Ectodermal cell (in vitro differentiated cells): ENCODE measurements at regions not wholly inside any gene's neighbourhood (a gene's known extent, or its start where the extent isn't known, plus 50 kb on each side); places are given as distances from the start of the nearest gene placed in this dataset.
"Not testable (repeated sequence)": the region's sequence is repeated elsewhere in the genome, so short reads cannot be mapped to it uniquely, and the experiment has no call there.

ENCODE experiments used
- H3K27ac ChIP-seq: 2 replicates; pipeline ENCODE4 v1.7.0; 2013; ENCODE audit warnings: mild to moderate bottlenecking, low read depth, low read length; ENCODE audit not compliant: insufficient read depth, poor library complexity, severe bottlenecking
- H3K27me3 ChIP-seq: 2 replicates; pipeline ENCODE4 v1.7.0; 2013; ENCODE audit warnings: mild to moderate bottlenecking, low read length; ENCODE audit not compliant: insufficient read depth, control insufficient read depth, poor library complexity, severe bottlenecking
- H3K36me3 ChIP-seq: one replicate; pipeline ENCODE4 v1.7.0; 2013; ENCODE audit warnings: low read length; ENCODE audit not compliant: control insufficient read depth, insufficient read depth
- H3K4me1 ChIP-seq: one replicate; pipeline ENCODE4 v1.7.0; 2013; ENCODE audit warnings: low read length; ENCODE audit not compliant: control insufficient read depth, insufficient read depth
- H3K4me3 ChIP-seq: 2 replicates; pipeline ENCODE4 v1.7.0; 2013; ENCODE audit warnings: low read depth, low read length, control low read depth; ENCODE audit not compliant: insufficient read depth
- H3K9me3 ChIP-seq: 2 replicates; pipeline ENCODE4 v1.7.0; 2013; ENCODE audit warnings: mild to moderate bottlenecking, low read length, moderate library complexity; ENCODE audit not compliant: control insufficient read depth
- WGBS, 2 experiments: methylation state at CpG; one replicate each; pipeline ENCODE4 v1.1.7; 2013; ENCODE audit warnings: missing lambda C conversion rate in 2 of 2; 5-methylcytosine and 5-hydroxymethylcytosine counted together

- H3K36me3 ChIP-seq, result no peaks in the 10 kb centered on the region
- no peaks in the 10 kb centered on the region for H3K4me1 ChIP-seq
- WGBS, 2 experiments, result 85 to 100% methylated on average over 1 of the region's 1 CpG
- H3K4me3 ChIP-seq, result no peak overlapping the region
- no peaks in the 10 kb centered on the region for H3K9me3 ChIP-seq
- H3K27me3 ChIP-seq, result no peaks in the 10 kb centered on the region
- no peak overlapping the region for H3K27ac ChIP-seq
These were observed 297.4 kb upstream of the DKK2 start for GRCh38 chr4:107333518-107333917.

DNA sequence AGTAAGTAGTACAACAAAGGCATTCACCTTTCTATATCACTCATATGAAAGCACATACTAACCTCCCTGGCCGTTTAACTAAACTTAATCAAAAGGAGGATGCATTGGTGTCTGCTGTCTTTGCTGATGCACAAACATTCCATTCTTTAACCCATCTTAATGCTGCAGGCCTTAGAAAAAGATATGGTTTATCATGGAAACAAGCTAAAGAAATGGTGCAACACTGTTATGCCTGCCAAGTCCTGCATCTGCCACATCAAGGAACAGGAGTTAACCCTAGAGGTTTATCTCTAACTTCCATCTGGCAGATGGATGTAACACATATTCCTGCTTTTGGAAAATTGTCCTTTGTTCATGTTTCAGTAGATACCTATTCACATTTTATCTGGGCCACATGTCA is 296.5 kb upstream of the DKK2 start:
- not testable (repeated sequence) for H3K27me3 ChIP-seq, H3K4me3 ChIP-seq, H3K36me3 ChIP-seq, H3K4me1 ChIP-seq, H3K27ac ChIP-seq, H3K9me3 ChIP-seq
- WGBS, 2 experiments, result 100% methylated on average over 1 of the region's 1 CpG

DNA sequence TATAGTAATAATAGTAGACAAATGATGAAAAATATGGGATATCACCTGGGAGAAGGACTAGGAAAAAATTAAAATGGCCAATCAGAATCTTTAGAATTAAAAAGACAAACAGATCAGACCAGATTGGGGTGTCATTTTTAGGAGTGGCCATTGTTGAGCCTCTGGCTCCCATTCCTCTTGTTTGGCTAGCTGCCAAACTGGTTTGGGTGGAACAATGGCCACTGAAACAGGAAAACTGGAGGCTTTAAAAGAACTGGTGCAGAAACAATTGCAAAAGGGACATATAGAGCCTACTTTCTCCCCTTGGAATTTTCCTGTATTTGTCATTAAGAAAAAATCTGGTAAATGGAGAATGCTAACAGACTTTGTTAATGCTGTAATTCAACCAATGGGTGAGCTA is 294.8 kb upstream of the DKK2 start:
- no peak overlapping the region for H3K27ac ChIP-seq
- no peak overlapping the region for H3K4me3 ChIP-seq
- no peaks in the 10 kb centered on the region for H3K4me1 ChIP-seq
- peaks cover 4% of the 10 kb centered on the region for H3K9me3 ChIP-seq
- no peaks in the 10 kb centered on the region for H3K36me3 ChIP-seq
- H3K27me3 ChIP-seq, result no peaks in the 10 kb centered on the region

DNA sequence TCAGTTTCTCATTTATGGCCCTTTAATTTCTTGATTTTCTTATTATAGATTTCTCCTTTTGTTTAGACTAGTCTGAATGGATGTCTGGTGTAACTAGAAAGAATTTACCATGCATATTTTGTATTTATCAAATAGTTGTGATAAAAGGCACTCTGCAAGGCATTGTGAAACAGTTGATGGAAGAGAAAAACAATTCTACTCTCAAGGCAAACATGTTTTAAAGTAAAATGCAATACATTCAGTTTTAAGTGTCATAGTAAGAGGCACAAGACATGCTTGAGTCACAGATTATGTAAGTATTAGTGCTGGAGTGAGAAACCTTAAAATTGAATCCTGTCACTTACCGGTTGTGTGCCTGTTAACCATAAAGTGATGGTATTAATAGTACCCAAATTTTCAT is 283.3 kb upstream of the DKK2 start:
- Histone ChIP-seq H3K36me3 (no peaks in the 10 kb centered on the region), H3K4me1 (no peaks in the 10 kb centered on the region), H3K27ac (no peak overlapping the region), H3K27me3 (no peaks in the 10 kb centered on the region), H3K9me3 (no peaks in the 10 kb centered on the region), H3K4me3 (no peak overlapping the region)
- 100% methylated on average over 1 of the region's 1 CpG; no CpG with 5 or more reads in 1 of the 2 experiments for WGBS, 2 experiments

- no peak overlapping the region for H3K27ac ChIP-seq
- H3K9me3 ChIP-seq, result no peaks in the 10 kb centered on the region
- H3K36me3 ChIP-seq, result no peaks in the 10 kb centered on the region
- no peak overlapping the region for H3K4me3 ChIP-seq
- H3K4me1 ChIP-seq, result no peaks in the 10 kb centered on the region
- 67 to 92% methylated on average over 1 of the region's 1 CpG for WGBS, 2 experiments
- no peaks in the 10 kb centered on the region for H3K27me3 ChIP-seq
These were observed 282.0 kb upstream of the DKK2 start for GRCh38 chr4:107318078-107318477.

GRCh38 chr4:107317611-107318010 is 281.5 kb upstream of the DKK2 start:
- H3K27me3 ChIP-seq, result no peaks in the 10 kb centered on the region
- no peak overlapping the region for H3K4me3 ChIP-seq
- H3K9me3 ChIP-seq, result no peaks in the 10 kb centered on the region
- no peaks in the 10 kb centered on the region for H3K36me3 ChIP-seq
- no peak overlapping the region for H3K27ac ChIP-seq
- no peaks in the 10 kb centered on the region for H3K4me1 ChIP-seq

GRCh38 chr4:107315584-107315983 is 279.5 kb upstream of the DKK2 start:
- Histone ChIP-seq H3K27me3 (no peaks in the 10 kb centered on the region), H3K4me1 (no peaks in the 10 kb centered on the region), H3K27ac (no peak overlapping the region), H3K4me3 (no peak overlapping the region), H3K9me3 (no peaks in the 10 kb centered on the region), H3K36me3 (no peaks in the 10 kb centered on the region)

DNA sequence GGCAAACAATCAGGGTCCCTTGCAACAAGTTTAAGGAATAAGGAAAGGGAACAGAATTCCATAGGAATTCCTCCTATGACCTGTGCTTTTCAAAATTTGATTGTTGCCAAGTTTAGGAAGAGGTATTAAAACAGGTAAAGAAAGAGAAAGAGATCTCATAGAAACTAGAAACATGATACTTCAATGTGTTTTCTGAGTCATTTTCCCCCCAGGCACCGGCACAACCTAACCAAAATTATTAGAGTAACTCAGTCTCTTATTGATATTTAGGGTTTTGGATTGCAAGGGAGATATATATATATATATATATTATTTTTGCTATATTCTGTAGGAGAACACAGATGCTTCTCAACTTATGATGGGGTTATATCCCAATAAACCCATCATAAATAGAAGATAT is 278.0 kb upstream of the DKK2 start:
- no CpG with 5 or more reads among the region's 1 CpG for WGBS, 2 experiments
- H3K9me3 ChIP-seq, result no peaks in the 10 kb centered on the region
- H3K4me3 ChIP-seq, result no peak overlapping the region
- no peaks in the 10 kb centered on the region for H3K4me1 ChIP-seq
- no peaks in the 10 kb centered on the region for H3K36me3 ChIP-seq
- H3K27ac ChIP-seq, result no peak overlapping the region
- H3K27me3 ChIP-seq, result no peaks in the 10 kb centered on the region

DNA sequence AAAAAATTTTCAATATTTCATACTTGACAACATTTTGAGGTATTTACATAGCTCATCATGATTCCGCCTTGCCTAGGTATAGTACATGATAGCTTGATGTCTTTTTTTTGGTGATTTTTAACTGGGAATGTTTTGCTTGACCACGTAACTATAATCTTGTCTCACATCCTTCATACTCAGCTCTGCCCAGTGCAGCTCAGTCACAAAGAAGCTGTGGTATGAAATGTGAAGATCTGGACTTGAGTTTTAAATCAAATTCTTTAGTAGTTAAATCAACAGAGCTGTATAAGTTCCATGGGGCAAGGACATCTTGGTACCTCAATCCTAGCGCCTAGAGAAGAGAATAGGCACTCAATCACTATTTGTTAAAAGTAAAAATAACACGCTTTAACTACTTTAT is 276.3 kb upstream of the DKK2 start:
- Histone ChIP-seq H3K27ac (no peak overlapping the region), H3K9me3 (no peaks in the 10 kb centered on the region), H3K27me3 (no peaks in the 10 kb centered on the region), H3K4me3 (no peak overlapping the region), H3K36me3 (no peaks in the 10 kb centered on the region), H3K4me1 (no peaks in the 10 kb centered on the region)
- 100% methylated on average over 1 of the region's 4 CpGs; no CpG with 5 or more reads in 1 of the 2 experiments for WGBS, 2 experiments

DNA sequence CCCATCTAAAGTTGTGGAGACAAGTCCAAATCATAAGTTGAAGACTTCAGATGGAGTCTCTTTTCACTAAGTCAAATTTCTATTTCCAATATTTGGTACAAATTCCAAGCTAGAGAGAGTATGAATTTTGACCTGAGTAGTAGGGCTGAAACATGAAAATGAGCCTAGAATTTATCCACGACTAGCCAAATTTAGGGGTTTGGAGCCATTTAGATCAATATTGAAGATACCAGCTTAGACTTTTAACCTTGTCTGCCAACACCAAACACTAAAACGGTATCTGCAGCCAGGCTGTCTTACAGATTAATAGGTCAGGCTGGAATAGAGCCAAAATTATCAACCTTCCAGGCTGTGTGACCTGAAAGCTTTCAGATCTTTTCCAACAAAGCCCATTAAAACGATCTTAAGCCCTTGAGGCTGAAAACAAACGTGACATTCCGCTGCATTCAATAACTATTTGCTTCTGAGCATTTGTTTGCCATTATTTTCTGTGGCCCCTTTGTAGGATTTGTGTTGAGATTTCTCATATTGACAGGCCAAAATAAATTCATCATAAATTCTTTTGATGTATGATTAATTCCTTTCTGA is 268.7 kb upstream of the DKK2 start:
- H3K4me3 ChIP-seq, result no peak overlapping the region
- H3K9me3 ChIP-seq, result no peaks in the 10 kb centered on the region
- 85 to 92% methylated on average over 5 of the region's 5 CpGs for WGBS, 2 experiments
- no peaks in the 10 kb centered on the region for H3K4me1 ChIP-seq
- no peak overlapping the region for H3K27ac ChIP-seq
- H3K27me3 ChIP-seq, result no peaks in the 10 kb centered on the region
- H3K36me3 ChIP-seq, result no peaks in the 10 kb centered on the region

DNA sequence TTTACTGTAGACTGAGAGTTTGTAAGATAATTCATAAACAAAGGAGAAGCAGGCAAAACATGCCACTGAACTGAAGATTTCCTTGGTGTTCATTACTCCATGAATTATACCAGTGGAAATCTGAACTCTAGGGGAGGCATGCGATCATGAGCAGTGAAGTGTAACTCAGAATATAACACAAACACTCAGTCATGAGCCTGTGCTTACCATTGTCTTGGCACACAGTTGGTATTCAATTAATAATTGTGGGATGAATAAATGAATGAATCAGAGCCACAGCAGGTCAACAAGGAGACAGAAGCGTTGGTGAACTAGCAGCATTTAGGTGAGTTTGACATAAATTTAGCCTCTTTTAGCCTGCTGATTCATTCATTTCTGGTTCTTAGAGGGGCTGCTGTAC is 263.5 kb upstream of the DKK2 start:
- WGBS, 2 experiments, result 91 to 96% methylated on average over 2 of the region's 2 CpGs

More for the DNA sequence above, 263.5 kb upstream of the DKK2 start:
- H3K27me3 ChIP-seq, result no peaks in the 10 kb centered on the region
- H3K27ac ChIP-seq, result no peak overlapping the region
- no peaks in the 10 kb centered on the region for H3K9me3 ChIP-seq
- no peaks in the 10 kb centered on the region for H3K4me1 ChIP-seq
- no peak overlapping the region for H3K4me3 ChIP-seq
- H3K36me3 ChIP-seq, result no peaks in the 10 kb centered on the region
